ENCODE measurements at regions not wholly inside any gene's neighbourhood (a gene's known extent, or its start where the extent isn't known, plus 50 kb on each side); places are given as distances from the start of the nearest gene placed in this dataset.

- TF ChIP-seq POLR2A (IDR thresholded peaks at IDR 0.05) (no peak), CTCF (IDR thresholded peaks at IDR 0.05) (no peak), POLR2AphosphoS5 (IDR thresholded peaks at IDR 0.05) (no peak), EP300 (IDR thresholded peaks at IDR 0.05) (no peak)
Measured at GRCh38 chr12:118714500-118714899, 266.8 kb upstream of the SRRM4 start.
